IMR-90 (cell line): ENCODE measurements at regions not wholly inside any gene's neighbourhood (a gene's known extent, or its start where the extent isn't known, plus 50 kb on each side); places are given as distances from the start of the nearest gene placed in this dataset.

ENCODE experiments used
- ATAC-seq: fragments of 200-7000 bp; cut with Tn5 transposase; 2 replicates; pipeline ENCODE4 v1.9.1; 2020; ENCODE audit warnings: low read depth, mild to moderate bottlenecking, moderate library complexity
- BruUV-seq: library from RNA; stranded (reverse); fragments of 400-500 nt; replicated peaks from 2 replicates; lab custom pipeline; 2021; lab: Mats Ljungman, UMichigan
- CTCF ChIA-PET: fragments of 300-600 bp; formaldehyde crosslinking; extraction: SDS; loops from one replicate; lab custom pipeline; 2021; ENCODE audit warnings: antibody characterized with exemption; lab: Yijun Ruan, JAX
- POLR2A ChIA-PET: fragments of 300-600 bp; sonication (Branson Sonifier 250); formaldehyde crosslinking; loops from one replicate; lab custom pipeline; 2022; ENCODE audit warnings: antibody characterized with exemption; ENCODE audit not compliant: unreplicated experiment; lab: Charles Lee
- DNase-seq: peaks from one replicate; pipeline ENCODE4 v3.0.0; 2013
- H2AFZ ChIP-seq: replicated peaks from 2 replicates; pipeline ENCODE3; 2013; ENCODE audit warnings: low read length, mild to moderate bottlenecking; ENCODE audit not compliant: poor library complexity
- H2AK5ac ChIP-seq: 2 replicates; pipeline ENCODE4 v1.6.1; 2013; ENCODE audit warnings: low read depth, low read length, inconsistent platforms
- H2AK9ac ChIP-seq: replicated peaks from 2 replicates; pipeline ENCODE3; 2013; ENCODE audit warnings: mild to moderate bottlenecking, low read depth, low read length, moderate library complexity; ENCODE audit not compliant: poor library complexity
- H2BK120ac ChIP-seq: 2 replicates; pipeline ENCODE4 v1.6.1; 2013; ENCODE audit warnings: low read depth, low read length, inconsistent platforms
- H2BK15ac ChIP-seq: 3 replicates; pipeline ENCODE4 v1.6.1; 2013; ENCODE audit warnings: low read depth, low read length, inconsistent platforms
- H2BK20ac ChIP-seq: 2 replicates; pipeline ENCODE4 v1.6.1; 2013; ENCODE audit warnings: low read depth, mild to moderate bottlenecking, inconsistent platforms, low read length, moderate library complexity
- H2BK5ac ChIP-seq: 2 replicates; pipeline ENCODE4 v1.6.1; 2013; ENCODE audit warnings: mild to moderate bottlenecking, low read depth, low read length, inconsistent platforms; ENCODE audit not compliant: poor library complexity, severe bottlenecking
- H3K14ac ChIP-seq: replicated peaks from 2 replicates; pipeline ENCODE4 v1.6.1; 2013; ENCODE audit warnings: low read depth, low read length, inconsistent platforms
- H3K18ac ChIP-seq: 2 replicates; pipeline ENCODE4 v1.6.1; 2013; ENCODE audit warnings: low read depth, low read length, control low read depth
- H3K23ac ChIP-seq: 2 replicates; pipeline ENCODE4 v1.6.1; 2013; ENCODE audit warnings: low read depth, low read length, inconsistent platforms
- H3K27ac ChIP-seq: 2 replicates; pipeline ENCODE4 v1.5.1; 2013; ENCODE audit warnings: mild to moderate bottlenecking, control low read depth, low read length; ENCODE audit not compliant: insufficient read depth
- H3K27me3 ChIP-seq: 2 replicates; pipeline ENCODE4 v1.6.1; 2013; ENCODE audit warnings: low read length; ENCODE audit not compliant: control insufficient read depth, insufficient read depth
- H3K36me3 ChIP-seq: 2 replicates; pipeline ENCODE4 v1.6.1; 2013; ENCODE audit warnings: low read length, mixed read lengths; ENCODE audit not compliant: control insufficient read depth, insufficient read depth
- H3K4ac ChIP-seq: 2 replicates; pipeline ENCODE4 v1.6.1; 2013; ENCODE audit warnings: low read depth, low read length, inconsistent platforms
- H3K4me1 ChIP-seq: 2 replicates; pipeline ENCODE4 v1.6.1; 2013; ENCODE audit warnings: low read length, mixed read lengths; ENCODE audit not compliant: control insufficient read depth, insufficient read depth
- H3K4me2 ChIP-seq: 2 replicates; pipeline ENCODE4 v1.6.1; 2013; ENCODE audit warnings: low read depth, mild to moderate bottlenecking, control low read depth, low read length, moderate library complexity
- H3K4me3 ChIP-seq: 2 replicates; pipeline ENCODE4 v1.5.1; 2013; ENCODE audit warnings: low read depth, mild to moderate bottlenecking, control low read depth, low read length, moderate library complexity; ENCODE audit not compliant: insufficient read depth
- H3K56ac ChIP-seq: 2 replicates; pipeline ENCODE4 v1.6.1; 2013; ENCODE audit warnings: low read length, inconsistent platforms; ENCODE audit not compliant: insufficient read depth; ENCODE audit errors: extremely low read depth
- H3K79me1 ChIP-seq, 2 experiments: 2 replicates each; pipeline ENCODE4 v1.6.1; 2013; ENCODE audit warnings: low read length in 2 of 2, inconsistent platforms in 1 of 2, low read depth in 1 of 2
- H3K9ac ChIP-seq: 2 replicates; pipeline ENCODE4 v1.6.1; 2013; ENCODE audit warnings: low read depth, low read length, control low read depth
- H3K9me1 ChIP-seq: 2 replicates; pipeline ENCODE4 v1.6.1; 2013; ENCODE audit warnings: low read length, inconsistent platforms; ENCODE audit not compliant: insufficient read depth
- H3K9me3 ChIP-seq: 2 replicates; pipeline ENCODE4 v1.6.1; 2013; ENCODE audit warnings: low read length; ENCODE audit not compliant: control insufficient read depth, insufficient read depth
- H4K20me1 ChIP-seq: 2 replicates; pipeline ENCODE4 v1.6.1; 2013; ENCODE audit warnings: low read length, inconsistent platforms; ENCODE audit not compliant: insufficient read depth
- H4K5ac ChIP-seq: 2 replicates; pipeline ENCODE4 v1.6.1; 2013; ENCODE audit warnings: mild to moderate bottlenecking, low read depth, low read length, control low read depth
- H4K8ac ChIP-seq, 2 experiments: 2 replicates each; pipeline ENCODE4 v1.6.1; 2013; ENCODE audit warnings: low read depth in 2 of 2, low read length in 2 of 2, control low read depth in 1 of 2, inconsistent platforms in 1 of 2
- H4K91ac ChIP-seq: 2 replicates; pipeline ENCODE4 v1.6.1; 2013; ENCODE audit warnings: low read depth, low read length, inconsistent platforms; ENCODE audit not compliant: insufficient read depth
- BHLHE40 ChIP-seq: fragments of 150-350 bp; IDR thresholded peaks from 2 replicates; pipeline ENCODE4 v1.6.1; 2016; ENCODE audit warnings: mild to moderate bottlenecking, low read depth, low read length
- CEBPB ChIP-seq: IDR thresholded peaks from 2 replicates; pipeline ENCODE4 v1.6.1; 2012; ENCODE audit warnings: low read depth, low read length, improper control_type of control experiment
- CHD1 ChIP-seq: IDR thresholded peaks from 2 replicates; pipeline ENCODE4 v1.6.1; 2012; ENCODE audit warnings: low read depth, low read length, improper control_type of control experiment
- FOS ChIP-seq: fragments of 150-350 bp; IDR thresholded peaks from 2 replicates; pipeline ENCODE4 v1.6.1; 2016; ENCODE audit warnings: low read depth, low read length
- MAFK ChIP-seq: IDR thresholded peaks from 2 replicates; pipeline ENCODE4 v1.6.1; 2012; ENCODE audit warnings: low read depth, low read length, improper control_type of control experiment
- MAZ ChIP-seq: IDR thresholded peaks from 2 replicates; pipeline ENCODE4 v1.6.1; 2012; ENCODE audit warnings: low read depth, mild to moderate bottlenecking, low read length, improper control_type of control experiment, moderate library complexity, borderline replicate concordance
- MXI1 ChIP-seq: IDR thresholded peaks from 2 replicates; pipeline ENCODE4 v1.6.1; 2012; ENCODE audit warnings: low read depth, mild to moderate bottlenecking, low read length, moderate library complexity, borderline replicate concordance
- NFE2L2 ChIP-seq: fragments of 150-350 bp; IDR thresholded peaks from 2 replicates; pipeline ENCODE4 v1.6.1; 2016; ENCODE audit warnings: low read depth, mild to moderate bottlenecking, low read length
- POLR2A ChIP-seq: IDR thresholded peaks from 2 replicates; pipeline ENCODE4 v1.6.1; 2012; ENCODE audit warnings: mild to moderate bottlenecking, low read depth, low read length
- RAD21 ChIP-seq: IDR thresholded peaks from 2 replicates; pipeline ENCODE4 v1.6.1; 2012; ENCODE audit warnings: low read length, improper control_type of control experiment
- RCOR1 ChIP-seq: IDR thresholded peaks from 2 replicates; pipeline ENCODE4 v1.6.1; 2012; ENCODE audit warnings: mild to moderate bottlenecking, low read length, improper control_type of control experiment; ENCODE audit not compliant: insufficient replicate concordance
- RFX5 ChIP-seq: IDR thresholded peaks from 2 replicates; pipeline ENCODE4 v1.8.0; 2012; ENCODE audit warnings: low read depth, mild to moderate bottlenecking, low read length, moderate library complexity
- SMC3 ChIP-seq: fragments of 150-350 bp; IDR thresholded peaks from 2 replicates; pipeline ENCODE4 v1.6.1; 2016; ENCODE audit warnings: low read depth, mild to moderate bottlenecking, antibody characterized with exemption, low read length, moderate library complexity
- WGBS, 2 experiments: methylation state at CpG; one replicate each; pipeline versions ENCODE4 v1.1.5 to v1.1.7; 2013; ENCODE audit warnings: missing lambda C conversion rate in 2 of 2; ENCODE audit not compliant: insufficient read length in 1 of 2; ENCODE audit errors: extremely low coverage in 2 of 2; 5-methylcytosine and 5-hydroxymethylcytosine counted together
- dilution Hi-C: fragments of 300-500 bp; cut with HindIII; formaldehyde crosslinking; loops from one replicate; pipeline ENCODE4 v1.14.3; 2018; ENCODE audit warnings: low sequenced_read_pairs; ENCODE audit not compliant: unreplicated experiment
- in situ Hi-C: fragments of 300-500 bp; cut with MboI; formaldehyde crosslinking; loops from 3 replicates; pipeline ENCODE4 v1.14.3; 2019; ENCODE audit warnings: low sequenced_read_pairs, inconsistent platforms, mixed read lengths
- intact Hi-C: fragments of 100-400 bp; cut with micrococcal nuclease; formaldehyde crosslinking; loops from 2 replicates; pipeline ENCODE4 v1.10.0; 2022
- TF ChIP-seq, protein P1 (sequence below): fragments of 150-350 bp; IDR thresholded peaks from 2 replicates; pipeline ENCODE4 v1.6.1; 2016; ENCODE audit warnings: low read depth, mild to moderate bottlenecking, low read length, moderate library complexity, borderline replicate concordance
- TF ChIP-seq, protein P2 (sequence below): conservative IDR thresholded peaks from 2 replicates; pipeline ENCODE4 v1.5.1; 2012; ENCODE audit warnings: mild to moderate bottlenecking, low read depth, low read length, improper control_type of control experiment
- TF ChIP-seq, protein P3 (sequence below): fragments of 150-350 bp; IDR thresholded peaks from 2 replicates; pipeline ENCODE4 v1.6.1; 2017; ENCODE audit warnings: mild to moderate bottlenecking, antibody characterized with exemption, low read length, low read depth

DNA sequence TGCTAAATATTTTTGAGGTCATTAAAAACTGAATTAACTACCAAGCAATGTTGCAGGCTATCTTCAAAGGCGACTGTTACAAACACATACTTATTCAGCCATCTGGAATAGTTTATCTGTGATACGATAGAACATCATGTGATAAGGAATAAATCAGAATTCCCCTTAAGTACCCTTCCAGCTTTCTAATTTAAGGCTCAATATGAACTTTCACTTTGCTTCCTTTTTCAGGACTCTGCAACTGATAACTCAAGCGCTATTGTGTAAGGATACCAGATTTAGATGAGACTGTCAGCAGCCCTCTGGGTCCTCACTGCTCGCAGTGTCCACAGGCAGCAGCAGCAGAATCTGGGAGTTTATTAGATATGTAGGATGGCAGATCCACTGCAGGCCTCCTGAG lies 416.3 kb downstream of the SPATA31D1 start:
- H3K36me3 ChIP-seq = no peaks in the 10 kb centered on the region
- no peak overlapping the region for H2AK5ac ChIP-seq
- no peak overlapping the region for H3K9ac ChIP-seq
- H2BK15ac ChIP-seq = 0 out of 3 replicates have a peak overlapping the region, but pooled peaks have one; percentile 3
- in situ Hi-C loops = no loop called here
- H3K4me3 ChIP-seq = no peak overlapping the region
- no peak overlapping the region for H2AK9ac ChIP-seq
- intact Hi-C loops = no loop called here
- H3K14ac ChIP-seq = 0 out of 2 replicates have a peak overlapping the region, but pooled peaks have one; percentile 23
- TF ChIP-seq, protein P1, sequence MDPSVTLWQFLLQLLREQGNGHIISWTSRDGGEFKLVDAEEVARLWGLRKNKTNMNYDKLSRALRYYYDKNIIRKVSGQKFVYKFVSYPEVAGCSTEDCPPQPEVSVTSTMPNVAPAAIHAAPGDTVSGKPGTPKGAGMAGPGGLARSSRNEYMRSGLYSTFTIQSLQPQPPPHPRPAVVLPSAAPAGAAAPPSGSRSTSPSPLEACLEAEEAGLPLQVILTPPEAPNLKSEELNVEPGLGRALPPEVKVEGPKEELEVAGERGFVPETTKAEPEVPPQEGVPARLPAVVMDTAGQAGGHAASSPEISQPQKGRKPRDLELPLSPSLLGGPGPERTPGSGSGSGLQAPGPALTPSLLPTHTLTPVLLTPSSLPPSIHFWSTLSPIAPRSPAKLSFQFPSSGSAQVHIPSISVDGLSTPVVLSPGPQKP = no peak
- TF ChIP-seq MAZ (no peak), FOS (no peak), BHLHE40 (no peak), RCOR1 (no peak), CHD1 (no peak), MXI1 (no peak), MAFK (no peak), SMC3 (no peak), NFE2L2 (no peak), RAD21 (no peak), CEBPB (no peak), RFX5 (no peak), POLR2A (no peak)
- TF ChIP-seq, protein P2, sequence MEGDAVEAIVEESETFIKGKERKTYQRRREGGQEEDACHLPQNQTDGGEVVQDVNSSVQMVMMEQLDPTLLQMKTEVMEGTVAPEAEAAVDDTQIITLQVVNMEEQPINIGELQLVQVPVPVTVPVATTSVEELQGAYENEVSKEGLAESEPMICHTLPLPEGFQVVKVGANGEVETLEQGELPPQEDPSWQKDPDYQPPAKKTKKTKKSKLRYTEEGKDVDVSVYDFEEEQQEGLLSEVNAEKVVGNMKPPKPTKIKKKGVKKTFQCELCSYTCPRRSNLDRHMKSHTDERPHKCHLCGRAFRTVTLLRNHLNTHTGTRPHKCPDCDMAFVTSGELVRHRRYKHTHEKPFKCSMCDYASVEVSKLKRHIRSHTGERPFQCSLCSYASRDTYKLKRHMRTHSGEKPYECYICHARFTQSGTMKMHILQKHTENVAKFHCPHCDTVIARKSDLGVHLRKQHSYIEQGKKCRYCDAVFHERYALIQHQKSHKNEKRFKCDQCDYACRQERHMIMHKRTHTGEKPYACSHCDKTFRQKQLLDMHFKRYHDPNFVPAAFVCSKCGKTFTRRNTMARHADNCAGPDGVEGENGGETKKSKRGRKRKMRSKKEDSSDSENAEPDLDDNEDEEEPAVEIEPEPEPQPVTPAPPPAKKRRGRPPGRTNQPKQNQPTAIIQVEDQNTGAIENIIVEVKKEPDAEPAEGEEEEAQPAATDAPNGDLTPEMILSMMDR = no peak
- TF ChIP-seq, protein P3, sequence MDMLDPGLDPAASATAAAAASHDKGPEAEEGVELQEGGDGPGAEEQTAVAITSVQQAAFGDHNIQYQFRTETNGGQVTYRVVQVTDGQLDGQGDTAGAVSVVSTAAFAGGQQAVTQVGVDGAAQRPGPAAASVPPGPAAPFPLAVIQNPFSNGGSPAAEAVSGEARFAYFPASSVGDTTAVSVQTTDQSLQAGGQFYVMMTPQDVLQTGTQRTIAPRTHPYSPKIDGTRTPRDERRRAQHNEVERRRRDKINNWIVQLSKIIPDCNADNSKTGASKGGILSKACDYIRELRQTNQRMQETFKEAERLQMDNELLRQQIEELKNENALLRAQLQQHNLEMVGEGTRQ = no peak
- H3K56ac ChIP-seq = no peak overlapping the region
- H4K20me1 ChIP-seq = no peaks in the 10 kb centered on the region
- H3K27ac ChIP-seq = peak overlapping the region; percentile 62; the same call in 1 of the 2 replicates
- ATAC-seq (peak; percentile 68), DNase-seq (peak; percentile 50)
- ChIA-PET POLR2A (no interaction called here), CTCF (no interaction called here)
- no peak overlapping the region for H4K8ac ChIP-seq
- BruUV-seq = no TSS peak
- no peaks in the 10 kb centered on the region for H3K79me1 ChIP-seq
- no CpG with 5 or more reads among the region's 4 CpGs for WGBS, 2 experiments
- H2AFZ ChIP-seq = peak overlapping the region; percentile 76
- H3K4me1 ChIP-seq = peaks cover 2% of the 10 kb centered on the region
- peak overlapping the region; percentile 78 for H3K4me2 ChIP-seq
- H4K91ac ChIP-seq = no peak overlapping the region; the same call in 1 of the 2 replicates
- H3K23ac ChIP-seq = no peak overlapping the region
- H3K18ac ChIP-seq = peak overlapping the region; percentile 50
- no peak overlapping the region; the same call in 1 of the 2 replicates for H2BK20ac ChIP-seq
- H2BK120ac ChIP-seq = no peak overlapping the region
- H3K27me3 ChIP-seq = no peaks in the 10 kb centered on the region
- peak overlapping the region; percentile 57; the same call in 1 of the 2 replicates for H4K5ac ChIP-seq
- no peak overlapping the region for H3K4ac ChIP-seq
- H2BK5ac ChIP-seq = no peak overlapping the region
- dilution Hi-C loops = no loop called here
- no peaks in the 10 kb centered on the region for H3K9me1 ChIP-seq
- H3K9me3 ChIP-seq = no peaks in the 10 kb centered on the region
